Stimulated activated CD8-positive, alpha-beta memory T cell treated with anti-CD3 and anti-CD28 coated beads, Interleukin-4, amount 100 ng/mL, for 48 hours (primary cell): ENCODE measurements at regions not wholly inside any gene's neighbourhood (a gene's known extent, or its start where the extent isn't known, plus 50 kb on each side); places are given as distances from the start of the nearest gene placed in this dataset.
"Not testable (repeated sequence)": the region's sequence is repeated elsewhere in the genome, so short reads cannot be mapped to it uniquely, and the experiment has no call there.

Experiments
- DNase-seq: peaks from one replicate; pipeline ENCODE4 v3.0.0-alpha.2; 2020

- no peak for DNase-seq
These were observed 1421.5 kb downstream of the BRD1 start for GRCh38 chr22:48406161-48406560.

GRCh38 chr22:48405741-48406140 is 1421.9 kb downstream of the BRD1 start:
- no peak for DNase-seq

- DNase-seq = no peak
These were observed 1422.7 kb downstream of the BRD1 start for GRCh38 chr22:48404801-48405447.

GRCh38 chr22:48403521-48404403 is 1423.9 kb downstream of the BRD1 start:
- no peak for DNase-seq

- no peak for DNase-seq
These were observed 1425.1 kb downstream of the BRD1 start for GRCh38 chr22:48402591-48403031.

GRCh38 chr22:48401523-48401922 is 1426.2 kb downstream of the BRD1 start:
- not testable (repeated sequence) for DNase-seq

GRCh38 chr22:48398181-48398905 is 1429.3 kb downstream of the BRD1 start:
- DNase-seq = no peak

- DNase-seq = no peak
These were observed 1430.0 kb downstream of the BRD1 start for GRCh38 chr22:48397531-48398180.

- no peak for DNase-seq
These were observed 1430.7 kb downstream of the BRD1 start for GRCh38 chr22:48396785-48397530.

- no peak for DNase-seq
These were observed 1431.4 kb downstream of the BRD1 start for GRCh38 chr22:48396091-48396784.

- DNase-seq = no peak
These were observed 1432.5 kb downstream of the BRD1 start for GRCh38 chr22:48395201-48395600.

GRCh38 chr22:48394787-48395186 is 1432.9 kb downstream of the BRD1 start:
- no peak for DNase-seq

- no peak for DNase-seq
These were observed 1433.8 kb downstream of the BRD1 start for GRCh38 chr22:48393885-48394284.

- no peak for DNase-seq
These were observed 1434.7 kb downstream of the BRD1 start for GRCh38 chr22:48393041-48393370.

GRCh38 chr22:48391820-48392219 is 1435.9 kb downstream of the BRD1 start:
- DNase-seq = no peak

GRCh38 chr22:48391171-48391711 is 1436.4 kb downstream of the BRD1 start:
- no peak for DNase-seq

- DNase-seq = no peak
These were observed 1437.8 kb downstream of the BRD1 start for GRCh38 chr22:48389916-48390315.

- no peak for DNase-seq
These were observed 1445.5 kb downstream of the BRD1 start for GRCh38 chr22:48382197-48382596.

- no peak for DNase-seq
These were observed 1447.5 kb downstream of the BRD1 start for GRCh38 chr22:48380016-48380665.

GRCh38 chr22:48379371-48379770 is 1448.3 kb downstream of the BRD1 start:
- no peak for DNase-seq

GRCh38 chr22:48378673-48379072 is 1449.0 kb downstream of the BRD1 start:
- DNase-seq = no peak
